SU-DHL-6 (cell line): ENCODE measurements at regions not wholly inside any gene's neighbourhood (a gene's known extent, or its start where the extent isn't known, plus 50 kb on each side); places are given as distances from the start of the nearest gene placed in this dataset.

Source experiments
- EZH2phosphoT487 ChIP-seq: fragments of 200-600 bp; sonication (generic), shearing (Covaris generic); conservative IDR thresholded peaks from 2 replicates; pipeline ENCODE4 v1.6.1; 2018; ENCODE audit warnings: mild to moderate bottlenecking, antibody characterized with exemption, low read length, moderate library complexity, mixed read lengths
- TF ChIP-seq, protein P1 (sequence below): fragments of 200-600 bp; sonication (generic); IDR thresholded peaks from one replicate; pipeline ENCODE4 v1.5.1; 2017; ENCODE audit warnings: antibody characterized with exemption, mild to moderate bottlenecking, low read length, moderate library complexity; ENCODE audit not compliant: insufficient read depth, poor library complexity, severe bottlenecking

DNA sequence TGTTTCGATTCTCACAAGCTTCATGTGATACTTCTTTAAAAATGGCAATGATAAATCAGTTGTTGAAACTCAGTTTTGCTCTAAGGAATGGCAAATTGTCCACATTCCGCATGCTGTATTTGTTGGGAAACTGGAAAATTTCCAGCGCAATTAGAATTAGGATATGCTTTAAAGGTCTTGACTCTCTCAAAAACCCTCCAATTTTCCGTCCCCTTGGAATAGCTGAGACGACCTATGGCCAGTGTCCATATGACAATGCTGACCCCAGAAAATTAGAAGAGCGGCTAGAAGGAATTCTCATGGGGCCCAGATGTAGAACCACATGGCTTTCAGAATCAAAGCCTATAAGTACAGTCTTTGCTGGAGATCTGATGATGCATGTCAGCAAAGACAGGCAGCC lies 170.8 kb downstream of the TMEM18 start:
- TF ChIP-seq, protein P1, sequence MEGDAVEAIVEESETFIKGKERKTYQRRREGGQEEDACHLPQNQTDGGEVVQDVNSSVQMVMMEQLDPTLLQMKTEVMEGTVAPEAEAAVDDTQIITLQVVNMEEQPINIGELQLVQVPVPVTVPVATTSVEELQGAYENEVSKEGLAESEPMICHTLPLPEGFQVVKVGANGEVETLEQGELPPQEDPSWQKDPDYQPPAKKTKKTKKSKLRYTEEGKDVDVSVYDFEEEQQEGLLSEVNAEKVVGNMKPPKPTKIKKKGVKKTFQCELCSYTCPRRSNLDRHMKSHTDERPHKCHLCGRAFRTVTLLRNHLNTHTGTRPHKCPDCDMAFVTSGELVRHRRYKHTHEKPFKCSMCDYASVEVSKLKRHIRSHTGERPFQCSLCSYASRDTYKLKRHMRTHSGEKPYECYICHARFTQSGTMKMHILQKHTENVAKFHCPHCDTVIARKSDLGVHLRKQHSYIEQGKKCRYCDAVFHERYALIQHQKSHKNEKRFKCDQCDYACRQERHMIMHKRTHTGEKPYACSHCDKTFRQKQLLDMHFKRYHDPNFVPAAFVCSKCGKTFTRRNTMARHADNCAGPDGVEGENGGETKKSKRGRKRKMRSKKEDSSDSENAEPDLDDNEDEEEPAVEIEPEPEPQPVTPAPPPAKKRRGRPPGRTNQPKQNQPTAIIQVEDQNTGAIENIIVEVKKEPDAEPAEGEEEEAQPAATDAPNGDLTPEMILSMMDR: no peak
- TF ChIP-seq EZH2phosphoT487: no peak
